Keratinocyte (primary cell): ENCODE measurements at regions not wholly inside any gene's neighbourhood (a gene's known extent, or its start where the extent isn't known, plus 50 kb on each side); places are given as distances from the start of the nearest gene placed in this dataset.

Experiments
- CTCF ChIP-seq, 3 experiments: IDR thresholded peaks in 1 of 3; conservative IDR thresholded peaks in 1 of 3; optimal IDR thresholded peaks in 1 of 3; 2 replicates in 2 of 3; 3 replicates in 1 of 3; pipeline versions ENCODE3 to v1.5.1; 2011; ENCODE audit warnings: low read length in 3 of 3, mild to moderate bottlenecking in 3 of 3, moderate library complexity in 2 of 3, control low read depth in 1 of 3, inconsistent platforms in 1 of 3; ENCODE audit not compliant: insufficient read depth in 2 of 3; ENCODE audit errors: extremely low read depth in 1 of 3
- EZH2 ChIP-seq: IDR thresholded peaks from one replicate; pipeline ENCODE4 v1.6.1; 2012; ENCODE audit warnings: inconsistent platforms, mild to moderate bottlenecking, low read length, moderate library complexity

- TF ChIP-seq CTCF (optimal IDR thresholded peaks at IDR 0.05 in 1 of 3, IDR thresholded peaks at IDR 0.05 in 1 of 3, conservative IDR thresholded peaks at IDR 0.05 in 1 of 3; ENCODE audit: extremely low read depth in 1 of 3, insufficient read depth in 2 of 3, low read length in 3 of 3): no peak
- TF ChIP-seq EZH2: no peak
Measured at GRCh38 chr6:81890846-81891245, 138.4 kb upstream of the TENT5A start.
